Small intestine (tissue), 7 donors: ENCODE measurements at regions not wholly inside any gene's neighbourhood (a gene's known extent, or its start where the extent isn't known, plus 50 kb on each side); places are given as distances from the start of the nearest gene placed in this dataset.
"Not testable (repeated sequence)": the region's sequence is repeated elsewhere in the genome, so short reads cannot be mapped to it uniquely, and the experiment has no call there.

Experiments used
- DNase-seq, 2 donors: peaks; one replicate each; pipeline versions ENCODE4 v3.0.0 to v3.0.0-alpha.2; 2013
- FAIRE-seq: peaks from 2 replicates; lab custom pipeline; 2012; peaks lifted over from hg19 to GRCh38; lab: Jason Lieb, UNC
- H3K27ac ChIP-seq, 3 donors: one replicate each; pipeline ENCODE4 v1.5.1; 2013; ENCODE audit warnings: low read length in 2 of 3, mild to moderate bottlenecking in 2 of 3, control low read depth in 1 of 3, inconsistent platforms in 1 of 3, low read depth in 1 of 3, moderate library complexity in 1 of 3
- H3K27me3 ChIP-seq, 3 donors: one replicate each; pipeline ENCODE4 v1.6.1; 2013; ENCODE audit warnings: low read length in 3 of 3, inconsistent platforms in 1 of 3; ENCODE audit not compliant: control insufficient read depth in 3 of 3, insufficient read depth in 3 of 3
- H3K36me3 ChIP-seq, 3 donors: one replicate each; pipeline ENCODE4 v1.6.1; 2013; ENCODE audit warnings: low read length in 3 of 3, inconsistent platforms in 1 of 3, low read depth in 1 of 3, mild to moderate bottlenecking in 1 of 3, moderate library complexity in 1 of 3; ENCODE audit not compliant: control insufficient read depth in 3 of 3, insufficient read depth in 2 of 3
- H3K4me1 ChIP-seq, 3 donors: one replicate each; pipeline ENCODE4 v1.6.1; 2013; ENCODE audit warnings: low read length in 2 of 3, inconsistent platforms in 1 of 3, low read depth in 1 of 3, mild to moderate bottlenecking in 1 of 3, moderate library complexity in 1 of 3; ENCODE audit not compliant: control insufficient read depth in 3 of 3, insufficient read depth in 2 of 3
- H3K4me3 ChIP-seq, 3 donors: one replicate each; pipeline ENCODE4 v1.5.1; 2013; ENCODE audit warnings: low read length in 3 of 3, control low read depth in 1 of 3, inconsistent platforms in 1 of 3, low read depth in 1 of 3, mild to moderate bottlenecking in 1 of 3, moderate library complexity in 1 of 3
- H3K9me3 ChIP-seq, 2 donors: one replicate each; pipeline ENCODE4 v1.6.1; 2013; ENCODE audit warnings: low read depth in 1 of 2, low read length in 1 of 2; ENCODE audit not compliant: control insufficient read depth in 2 of 2, insufficient read depth in 1 of 2
- WGBS, 3 donors: extraction: QIAGEN DNeasy Blood & Tissue Kit; methylation state at CpG; one replicate each; pipeline ENCODE4 v1.1.7; 2013; 5-methylcytosine and 5-hydroxymethylcytosine counted together
- donor health status: healthy with polysubstance abuse.
- donor health status: control.
- donor health status: control.
- donor health status: Bipolar disorder and iron deficiency.
- donor health status: healthy.

DNA sequence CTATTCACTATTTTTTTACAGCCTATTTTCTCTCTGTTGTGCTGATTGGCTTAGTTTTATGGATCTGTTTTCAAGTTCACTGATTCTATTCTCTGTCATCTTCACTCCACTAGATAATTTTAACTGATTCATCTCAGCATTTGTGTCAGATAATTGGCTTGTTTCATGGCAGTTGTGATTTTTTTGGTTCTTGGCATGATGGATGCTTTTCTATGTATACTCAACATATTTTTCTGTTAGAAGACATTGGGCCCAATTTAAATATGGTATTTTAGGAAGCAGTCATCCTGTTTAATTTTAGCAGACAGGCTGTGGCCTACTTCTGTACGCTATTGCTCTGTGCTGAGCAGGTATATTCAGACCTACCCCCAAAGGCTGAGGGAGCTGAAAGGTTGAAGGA is 1865.3 kb upstream of the ACO1 start:
- no peak for FAIRE-seq

DNA sequence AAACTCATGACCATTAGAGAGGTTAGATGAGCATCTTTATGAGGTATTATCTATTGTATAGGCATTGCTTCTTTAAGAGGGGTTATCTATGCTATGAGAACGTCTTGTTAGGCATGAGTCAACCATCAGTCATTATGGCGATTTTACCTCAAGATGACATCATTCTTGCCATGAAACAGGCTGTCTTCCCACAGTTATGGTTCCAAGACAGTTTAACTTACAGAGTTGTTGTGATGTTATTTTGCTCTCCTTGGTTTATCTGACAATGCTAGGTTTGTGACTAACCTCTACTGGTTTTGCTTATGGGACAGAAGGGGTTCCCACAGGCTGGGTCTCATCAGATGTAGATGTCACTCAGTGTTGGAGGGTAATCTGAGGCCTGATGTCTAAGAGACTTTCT is 1864.7 kb upstream of the ACO1 start:
- FAIRE-seq (no peak), DNase-seq (no peak)
- H3K36me3 ChIP-seq = no peaks in the 10 kb centered on the region
- 61 to 72% (median 64%) methylated on average over 2 of the region's 2 CpGs for WGBS, 3 donors
- no peaks in the 10 kb centered on the region for H3K9me3 ChIP-seq
- H3K4me1 ChIP-seq = no peaks in the 10 kb centered on the region
- no peaks in the 10 kb centered on the region for H3K27me3 ChIP-seq
- no peak overlapping the region for H3K4me3 ChIP-seq
- no peak overlapping the region for H3K27ac ChIP-seq

More for the DNA sequence above, 1865.3 kb upstream of the ACO1 start:
- H3K36me3 ChIP-seq = no peaks in the 10 kb centered on the region
- H3K27me3 ChIP-seq = no peaks in the 10 kb centered on the region
- H3K4me3 ChIP-seq = no peak overlapping the region
- H3K4me1 ChIP-seq = no peaks in the 10 kb centered on the region
- 79 to 92% (median 88%) methylated on average over 1 of the region's 1 CpG for WGBS, 3 donors
- no peak overlapping the region for H3K27ac ChIP-seq
- H3K9me3 ChIP-seq = no peaks in the 10 kb centered on the region
- no peak for DNase-seq

DNA sequence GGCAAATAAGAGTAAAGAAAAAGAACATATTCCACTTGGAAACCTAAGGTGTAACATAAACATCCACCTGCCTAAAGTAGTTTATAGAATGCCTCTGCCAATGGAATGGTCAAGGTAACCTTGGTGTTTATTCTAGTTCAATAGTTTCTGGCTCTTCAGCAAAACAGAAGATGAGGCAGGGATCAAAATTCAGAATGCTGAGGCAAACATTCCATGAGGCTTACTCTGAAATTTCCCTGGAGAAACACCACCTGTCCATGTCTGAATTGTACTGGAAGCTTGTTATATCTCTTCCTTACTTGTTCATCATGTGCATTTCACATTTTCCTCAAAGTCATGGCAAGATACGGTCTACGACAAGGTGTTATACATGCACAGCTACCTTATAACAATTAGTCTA is 1862.4 kb upstream of the ACO1 start:
- H3K4me1 ChIP-seq = no peaks in the 10 kb centered on the region
- H3K36me3 ChIP-seq = no peaks in the 10 kb centered on the region

DNA sequence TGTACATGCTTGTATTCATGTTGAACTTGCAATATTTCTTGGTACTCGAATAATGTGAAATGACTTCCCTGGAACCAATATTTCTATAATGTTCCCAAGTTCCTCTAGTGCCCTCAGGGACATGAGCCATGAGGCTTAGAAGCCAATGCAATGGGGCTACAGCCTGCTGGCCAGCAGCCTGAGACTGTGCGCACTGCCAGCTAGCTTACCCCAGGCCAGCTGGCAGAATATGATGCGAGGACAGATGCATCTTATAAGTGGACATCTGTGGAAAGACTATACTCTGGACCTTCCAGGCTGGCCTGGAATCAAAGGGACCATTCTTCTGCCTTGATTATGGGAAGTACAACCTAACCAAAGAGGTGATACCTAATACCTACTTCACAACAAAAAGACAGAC is 1862.0 kb upstream of the ACO1 start:
- Histone ChIP-seq H3K4me3 (no peak overlapping the region), H3K27me3 (no peaks in the 10 kb centered on the region), H3K36me3 (no peaks in the 10 kb centered on the region), H3K4me1 (no peaks in the 10 kb centered on the region), H3K27ac (no peak overlapping the region), H3K9me3 (no peaks in the 10 kb centered on the region)
- FAIRE-seq (no peak), DNase-seq (no peak)
- 61 to 83% (median 79%) methylated on average over 3 of the region's 3 CpGs for WGBS, 3 donors

More for the DNA sequence above, 1862.4 kb upstream of the ACO1 start:
- WGBS, 3 donors = 88 to 95% (median 92%) methylated on average over 2 of the region's 2 CpGs
- H3K27ac ChIP-seq = no peak overlapping the region
- FAIRE-seq (no peak), DNase-seq (no peak)
- no peaks in the 10 kb centered on the region for H3K27me3 ChIP-seq
- H3K4me3 ChIP-seq = no peak overlapping the region
- no peaks in the 10 kb centered on the region for H3K9me3 ChIP-seq

DNA sequence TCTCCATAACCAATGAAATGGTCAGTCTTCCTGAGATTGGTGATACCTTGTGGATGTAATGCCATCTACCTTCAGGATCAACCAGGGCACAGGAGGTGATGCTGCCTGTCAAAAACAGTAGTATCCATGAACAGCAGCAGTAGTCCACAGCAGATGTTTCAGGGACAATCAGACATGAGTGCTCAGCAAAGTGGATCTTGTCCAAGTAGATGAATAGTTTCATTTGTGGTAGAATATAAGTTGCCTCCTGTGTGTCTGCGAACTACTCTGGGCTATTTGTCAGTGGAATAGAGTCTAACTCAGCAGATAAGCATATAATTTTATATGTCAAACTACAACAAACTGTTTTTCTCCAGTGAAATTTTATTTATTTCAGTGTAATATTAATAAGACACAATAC is 1860.1 kb upstream of the ACO1 start:
- H3K36me3 ChIP-seq = no peaks in the 10 kb centered on the region
- no peak overlapping the region for H3K27ac ChIP-seq
- no peak for DNase-seq
- FAIRE-seq = no peak
- H3K4me1 ChIP-seq = no peaks in the 10 kb centered on the region
- H3K4me3 ChIP-seq = no peak overlapping the region
- 65 to 86% (median 81%) methylated on average over 1 of the region's 1 CpG for WGBS, 3 donors
- H3K27me3 ChIP-seq = no peaks in the 10 kb centered on the region
- no peaks in the 10 kb centered on the region for H3K9me3 ChIP-seq

DNA sequence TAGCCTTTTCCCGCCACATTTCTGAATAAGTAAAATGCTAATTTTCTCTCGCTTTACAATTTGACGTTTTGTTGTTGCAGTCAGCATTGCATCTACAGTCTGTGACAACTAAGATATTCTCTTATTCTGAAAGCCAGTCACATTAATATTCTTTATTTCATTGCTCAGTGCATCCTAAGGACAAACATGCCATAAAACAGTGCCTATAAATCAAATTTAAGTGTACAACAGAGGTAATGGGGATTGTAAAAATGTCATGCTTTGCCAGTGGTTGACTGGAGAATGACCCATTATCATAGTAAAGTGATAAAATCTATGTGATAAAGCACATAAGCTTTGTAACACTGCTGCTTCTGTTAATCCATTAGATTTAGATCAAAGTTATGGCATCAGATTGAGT is 1850.0 kb upstream of the ACO1 start:
- no peaks in the 10 kb centered on the region for H3K27me3 ChIP-seq
- peaks cover 0 to 9% of the 10 kb centered on the region in 2 donors for H3K9me3 ChIP-seq
- H3K36me3 ChIP-seq = no peaks in the 10 kb centered on the region
- WGBS, 3 donors = 94 to 95% (median 95%) methylated on average over 3 of the region's 3 CpGs
- no peak for DNase-seq
- H3K4me3 ChIP-seq = no peak overlapping the region
- H3K4me1 ChIP-seq = no peaks in the 10 kb centered on the region
- no peak for FAIRE-seq
- H3K27ac ChIP-seq = no peak overlapping the region

DNA sequence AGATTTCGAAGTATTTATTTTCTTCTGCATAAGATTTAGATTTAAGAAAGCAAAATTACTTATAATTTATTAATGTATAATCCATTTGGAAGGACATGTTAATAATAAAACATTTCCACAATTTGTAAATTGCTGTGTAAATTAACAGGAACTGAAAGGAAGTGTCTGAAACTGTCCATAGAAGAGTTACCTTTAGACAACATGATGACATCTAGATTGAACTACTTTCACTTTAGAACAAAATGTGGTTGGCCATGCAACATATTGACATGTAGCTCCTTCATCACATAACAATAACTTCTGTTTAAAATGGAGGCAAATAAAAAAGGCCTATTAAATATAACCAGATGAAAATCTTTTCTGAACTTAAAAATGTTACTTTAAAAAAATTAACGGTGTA is 1849.5 kb upstream of the ACO1 start:
- DNase-seq (no peak), FAIRE-seq (no peak)
- Histone ChIP-seq H3K9me3 (peaks cover 0 to 9% of the 10 kb centered on the region in 2 donors), H3K36me3 (no peaks in the 10 kb centered on the region), H3K27me3 (no peaks in the 10 kb centered on the region), H3K4me3 (no peak overlapping the region), H3K4me1 (no peaks in the 10 kb centered on the region), H3K27ac (no peak overlapping the region)
- WGBS, 3 donors = 80 to 84% (median 81%) methylated on average over 2 of the region's 2 CpGs

DNA sequence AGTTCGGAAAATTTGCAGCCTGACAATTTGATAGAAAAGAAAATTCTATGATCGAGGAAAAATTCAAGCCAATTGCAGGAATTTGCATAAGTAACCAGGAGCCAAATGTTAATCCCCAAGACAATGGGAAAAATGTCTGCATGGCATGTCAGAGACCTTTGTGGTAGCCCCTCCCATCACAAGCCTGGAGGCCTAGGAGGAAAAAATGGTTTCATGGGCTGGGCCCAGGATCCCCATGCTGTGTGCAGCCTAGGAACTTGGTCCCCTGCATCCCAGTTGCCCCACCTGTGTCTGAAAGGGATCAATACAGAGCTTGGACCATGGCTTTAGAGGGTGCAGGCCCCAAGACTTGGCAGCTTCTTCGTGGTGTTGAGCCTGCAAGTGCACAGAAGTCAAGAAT is 1847.9 kb upstream of the ACO1 start:
- Histone ChIP-seq H3K36me3 (no peaks in the 10 kb centered on the region), H3K4me3 (no peak overlapping the region), H3K9me3 (peaks cover 0 to 6% of the 10 kb centered on the region in 2 donors), H3K27me3 (no peaks in the 10 kb centered on the region), H3K4me1 (no peaks in the 10 kb centered on the region), H3K27ac (no peak overlapping the region)
- DNase-seq (no peak), FAIRE-seq (no peak)
- WGBS, 3 donors = 38 to 54% (median 53%) methylated on average over 3 of the region's 3 CpGs

DNA sequence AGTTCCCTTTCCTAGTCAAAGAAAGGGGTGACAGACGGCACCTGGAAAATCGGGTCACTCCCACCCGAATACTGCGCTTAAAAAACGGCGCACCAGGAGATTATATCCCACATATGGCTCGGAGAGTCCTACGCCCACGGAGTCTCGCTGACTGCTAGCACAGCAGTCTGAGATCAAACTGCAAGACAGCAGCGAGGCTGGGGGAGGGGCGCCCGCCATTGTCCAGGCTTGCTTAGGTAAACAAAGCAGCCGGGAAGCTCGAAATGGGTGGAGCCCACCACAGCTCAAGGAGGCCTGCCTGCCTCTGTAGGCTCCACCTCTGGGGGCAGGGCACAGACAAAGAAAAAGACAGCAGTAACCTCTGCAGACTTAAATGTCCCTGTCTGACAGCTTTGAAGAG is 1844.7 kb upstream of the ACO1 start:
- H3K27me3 ChIP-seq, H3K9me3 ChIP-seq, H3K36me3 ChIP-seq, H3K4me3 ChIP-seq, FAIRE-seq, H3K4me1 ChIP-seq, DNase-seq, H3K27ac ChIP-seq: not testable (repeated sequence)
- WGBS, 3 donors = 68 to 94% (median 83%) methylated on average over 7 to 15 of the region's 15 CpGs
